ENCODE measurements at regions not wholly inside any gene's neighbourhood (a gene's known extent, or its start where the extent isn't known, plus 50 kb on each side); places are given as distances from the start of the nearest gene placed in this dataset.
"Not testable (repeated sequence)": the region's sequence is repeated elsewhere in the genome, so short reads cannot be mapped to it uniquely, and the experiment has no call there.

DNA sequence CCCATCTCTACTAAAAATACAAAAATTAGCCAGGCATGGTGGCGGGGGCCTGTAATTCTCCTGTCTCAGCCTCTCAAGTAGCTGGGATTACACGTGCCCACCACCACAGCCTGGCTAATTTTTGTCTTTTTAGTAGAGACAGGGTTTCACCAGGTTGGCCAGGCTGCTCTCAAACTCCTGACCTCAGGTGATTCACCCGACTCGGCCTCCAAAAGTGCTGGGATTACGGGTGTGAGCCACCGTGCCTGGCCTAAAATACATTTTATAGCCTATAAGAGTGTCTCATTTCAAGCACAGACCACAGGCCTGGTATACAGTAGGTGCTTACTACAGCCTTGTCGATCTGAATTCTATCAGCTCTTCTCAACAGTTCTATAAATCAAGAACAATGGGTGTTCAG, 139.5 kb upstream of the USP29 start:
- not testable (repeated sequence) for H3K36me3 ChIP-seq (ENCODE audit: control insufficient read depth, insufficient read depth, low read length); H3K9ac ChIP-seq (ENCODE audit: low read length); H3K27ac ChIP-seq (ENCODE audit: low read depth, low read length); H3K4me3 ChIP-seq (ENCODE audit: low read depth, low read length); H3K27me3 ChIP-seq (ENCODE audit: control insufficient read depth, insufficient read depth, low read length); H3K4me1 ChIP-seq (ENCODE audit: control insufficient read depth, insufficient read depth, low read length)
- H3K9me3 ChIP-seq (ENCODE audit: control insufficient read depth, insufficient read depth, low read depth, low read length), result peaks cover 59% of the 10 kb centered on the region

DNA sequence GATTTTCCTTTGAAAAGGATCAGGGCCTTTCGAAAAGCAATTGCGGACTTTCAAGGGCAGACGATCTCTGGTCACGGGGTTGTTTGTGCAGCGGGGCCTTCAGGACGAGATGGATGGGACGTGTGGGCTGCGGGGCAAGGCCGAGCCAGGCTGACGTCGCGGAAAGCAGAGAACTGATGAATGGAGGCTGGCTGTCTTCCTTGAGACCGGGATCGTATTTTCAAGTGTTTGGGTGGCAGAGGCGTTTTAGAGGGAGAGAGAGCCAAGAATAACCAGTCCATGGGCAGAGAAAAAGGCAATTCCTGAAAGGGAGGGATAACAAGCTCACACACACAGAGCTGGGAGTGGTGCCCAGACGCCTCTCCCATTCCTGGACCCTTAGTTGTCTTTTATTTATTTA, 138.9 kb upstream of the USP29 start:
- Histone ChIP-seq H3K9me3 (ENCODE audit: control insufficient read depth, insufficient read depth, low read depth, low read length) (peaks cover 65% of the 10 kb centered on the region), H3K9ac (ENCODE audit: low read length) (no peak overlapping the region), H3K27ac (ENCODE audit: low read depth, low read length) (no peak overlapping the region), H3K4me3 (ENCODE audit: low read depth, low read length) (no peak overlapping the region), H3K4me1 (ENCODE audit: control insufficient read depth, insufficient read depth, low read length) (no peaks in the 10 kb centered on the region), H3K36me3 (ENCODE audit: control insufficient read depth, insufficient read depth, low read length) (no peaks in the 10 kb centered on the region), H3K27me3 (ENCODE audit: control insufficient read depth, insufficient read depth, low read length) (no peaks in the 10 kb centered on the region)

DNA sequence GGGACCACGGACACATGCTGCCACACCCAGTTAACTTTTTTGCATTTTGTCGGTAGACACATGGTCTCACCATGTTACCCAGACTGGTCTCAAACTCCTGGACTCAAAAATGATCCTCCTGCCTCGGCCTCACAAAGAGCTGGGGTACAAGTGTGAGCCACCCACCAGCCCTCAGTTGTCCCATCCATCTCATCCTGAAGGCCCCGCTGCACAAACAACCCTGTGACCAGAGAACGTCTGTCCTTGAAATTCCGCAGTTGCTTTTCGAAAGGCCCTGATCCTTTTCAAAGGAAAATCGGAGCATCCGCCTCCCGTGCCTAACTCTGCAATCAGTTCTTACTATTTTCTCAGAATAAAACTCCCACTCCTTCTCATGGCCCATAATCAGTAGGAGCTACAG, 138.3 kb upstream of the USP29 start:
- not testable (repeated sequence) for H3K4me1 ChIP-seq (ENCODE audit: control insufficient read depth, insufficient read depth, low read length); H3K27me3 ChIP-seq (ENCODE audit: control insufficient read depth, insufficient read depth, low read length); H3K36me3 ChIP-seq (ENCODE audit: control insufficient read depth, insufficient read depth, low read length); H3K27ac ChIP-seq (ENCODE audit: low read depth, low read length); H3K4me3 ChIP-seq (ENCODE audit: low read depth, low read length); H3K9ac ChIP-seq (ENCODE audit: low read length)
- H3K9me3 ChIP-seq (ENCODE audit: control insufficient read depth, insufficient read depth, low read depth, low read length), result peaks cover 71% of the 10 kb centered on the region

DNA sequence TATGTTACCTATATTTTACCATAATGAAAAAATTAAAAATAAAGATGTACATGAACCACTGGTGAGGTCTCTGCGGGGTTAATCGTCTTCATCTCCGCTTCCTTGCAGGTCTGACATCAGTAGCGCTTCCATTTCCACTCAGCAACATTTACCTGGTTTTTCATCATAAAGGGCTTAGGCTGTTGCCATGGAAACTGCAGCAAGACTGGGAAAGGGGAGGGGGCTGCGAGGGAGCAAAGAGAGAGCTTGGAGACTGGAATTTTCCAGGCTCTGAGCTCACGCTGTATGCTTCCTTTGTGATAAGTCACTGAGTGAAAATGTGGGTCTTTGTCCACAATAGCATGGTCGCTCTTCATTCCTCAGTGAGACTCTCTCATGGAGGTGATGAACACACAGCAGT, 136.6 kb upstream of the USP29 start:
- no peaks in the 10 kb centered on the region for H3K27me3 ChIP-seq (ENCODE audit: control insufficient read depth, insufficient read depth, low read length)
- H3K27ac ChIP-seq (ENCODE audit: low read depth, low read length), result no peak overlapping the region
- no peaks in the 10 kb centered on the region for H3K4me1 ChIP-seq (ENCODE audit: control insufficient read depth, insufficient read depth, low read length)
- no peaks in the 10 kb centered on the region for H3K36me3 ChIP-seq (ENCODE audit: control insufficient read depth, insufficient read depth, low read length)
- peaks cover 71% of the 10 kb centered on the region for H3K9me3 ChIP-seq (ENCODE audit: control insufficient read depth, insufficient read depth, low read depth, low read length)
- no peak overlapping the region for H3K9ac ChIP-seq (ENCODE audit: low read length)
- H3K4me3 ChIP-seq (ENCODE audit: low read depth, low read length), result no peak overlapping the region

DNA sequence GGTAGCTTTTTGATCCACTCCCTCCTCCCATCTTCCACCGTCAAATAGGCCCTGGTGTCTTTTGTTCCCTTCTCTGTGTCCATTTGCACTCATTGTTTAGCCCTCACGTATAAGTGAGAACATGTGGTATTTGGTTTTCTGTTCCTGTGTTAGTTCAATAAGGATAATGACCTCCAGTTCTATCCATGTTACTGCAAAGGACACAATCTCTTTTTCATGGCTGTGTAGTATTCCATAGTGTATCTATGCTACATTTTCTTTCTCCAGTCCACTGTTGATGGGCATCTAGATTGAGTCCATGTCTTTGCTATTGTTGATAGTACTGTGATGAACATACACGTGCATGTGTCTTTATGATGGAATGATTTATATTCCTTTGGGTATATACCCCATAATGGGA, 136.0 kb upstream of the USP29 start:
- Histone ChIP-seq H3K4me1 (ENCODE audit: control insufficient read depth, insufficient read depth, low read length) (no peaks in the 10 kb centered on the region), H3K27me3 (ENCODE audit: control insufficient read depth, insufficient read depth, low read length) (no peaks in the 10 kb centered on the region), H3K36me3 (ENCODE audit: control insufficient read depth, insufficient read depth, low read length) (no peaks in the 10 kb centered on the region), H3K9ac (ENCODE audit: low read length) (no peak overlapping the region), H3K27ac (ENCODE audit: low read depth, low read length) (no peak overlapping the region), H3K9me3 (ENCODE audit: control insufficient read depth, insufficient read depth, low read depth, low read length) (peaks cover 70% of the 10 kb centered on the region), H3K4me3 (ENCODE audit: low read depth, low read length) (no peak overlapping the region)

DNA sequence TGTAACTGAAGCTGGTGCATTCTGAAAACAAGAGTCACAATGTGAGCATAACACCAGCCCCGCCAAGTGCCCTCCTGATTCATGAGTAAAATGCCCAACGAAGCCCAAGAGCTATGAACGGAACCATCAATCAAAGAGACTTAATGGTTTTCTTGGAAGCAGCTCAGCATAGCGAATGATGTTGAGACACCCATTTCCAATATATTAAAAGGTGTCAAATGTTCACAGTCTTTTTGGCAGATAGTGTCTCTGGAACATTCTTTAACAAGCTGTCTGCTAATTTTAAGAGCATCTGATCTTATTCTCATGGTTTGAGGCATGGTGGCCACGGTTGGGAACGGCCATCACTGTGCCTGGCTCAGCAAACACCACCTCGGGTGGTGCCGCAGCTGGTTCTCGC, 133.4 kb upstream of the USP29 start:
- no peak overlapping the region for H3K4me3 ChIP-seq (ENCODE audit: low read depth, low read length)
- H3K4me1 ChIP-seq (ENCODE audit: control insufficient read depth, insufficient read depth, low read length), result no peaks in the 10 kb centered on the region
- H3K27me3 ChIP-seq (ENCODE audit: control insufficient read depth, insufficient read depth, low read length), result no peaks in the 10 kb centered on the region
- peaks cover 67% of the 10 kb centered on the region for H3K9me3 ChIP-seq (ENCODE audit: control insufficient read depth, insufficient read depth, low read depth, low read length)
- H3K9ac ChIP-seq (ENCODE audit: low read length), result no peak overlapping the region
- no peak overlapping the region for H3K27ac ChIP-seq (ENCODE audit: low read depth, low read length)
- H3K36me3 ChIP-seq (ENCODE audit: control insufficient read depth, insufficient read depth, low read length), result no peaks in the 10 kb centered on the region

DNA sequence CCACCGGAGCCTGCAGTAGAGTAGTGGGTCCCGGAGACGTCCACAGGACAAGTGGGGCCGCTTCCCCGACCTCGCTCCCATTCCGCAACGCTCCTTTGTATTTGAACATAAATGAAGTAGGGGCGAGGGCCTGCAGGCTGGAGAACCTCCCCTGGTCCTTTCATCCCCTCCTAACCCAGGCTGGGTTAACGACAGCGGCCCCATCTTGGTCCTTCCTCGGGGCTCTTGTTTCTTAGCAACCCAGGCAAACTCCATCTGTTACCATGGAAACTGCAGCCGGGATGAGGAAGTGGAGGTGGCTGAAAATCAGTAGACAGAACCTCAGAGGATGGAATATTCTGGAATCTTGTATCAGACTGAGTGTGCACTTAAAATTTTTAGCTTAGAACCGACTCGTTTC, 132.6 kb upstream of the USP29 start:
- H3K9me3 ChIP-seq (ENCODE audit: control insufficient read depth, insufficient read depth, low read depth, low read length), result peaks cover 67% of the 10 kb centered on the region
- no peak overlapping the region for H3K4me3 ChIP-seq (ENCODE audit: low read depth, low read length)
- H3K4me1 ChIP-seq (ENCODE audit: control insufficient read depth, insufficient read depth, low read length), result no peaks in the 10 kb centered on the region
- H3K36me3 ChIP-seq (ENCODE audit: control insufficient read depth, insufficient read depth, low read length), result no peaks in the 10 kb centered on the region
- no peaks in the 10 kb centered on the region for H3K27me3 ChIP-seq (ENCODE audit: control insufficient read depth, insufficient read depth, low read length)
- H3K9ac ChIP-seq (ENCODE audit: low read length), result no peak overlapping the region
- no peak overlapping the region for H3K27ac ChIP-seq (ENCODE audit: low read depth, low read length)

DNA sequence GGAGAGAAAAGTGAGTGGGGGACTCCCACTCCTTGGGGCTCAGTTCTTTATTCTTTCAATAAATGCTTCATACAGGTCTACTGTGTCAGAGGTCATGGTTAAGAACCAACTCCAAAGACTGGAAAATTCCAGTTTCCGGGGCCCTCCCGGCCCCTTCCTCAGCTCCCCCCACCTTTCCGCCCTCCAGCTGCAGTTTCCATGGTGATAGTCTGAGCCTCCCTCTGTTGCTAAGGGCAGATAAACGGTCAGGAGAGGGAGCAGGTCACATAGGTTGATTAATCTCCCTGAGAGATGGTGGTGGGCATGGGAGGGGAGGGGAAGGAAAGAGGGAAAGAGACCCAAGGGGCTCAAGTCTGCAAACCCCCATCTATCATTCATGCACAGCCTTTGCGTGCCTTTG, 131.5 kb upstream of the USP29 start:
- H3K27me3 ChIP-seq (ENCODE audit: control insufficient read depth, insufficient read depth, low read length), result no peaks in the 10 kb centered on the region
- no peak overlapping the region for H3K27ac ChIP-seq (ENCODE audit: low read depth, low read length)
- no peaks in the 10 kb centered on the region for H3K4me1 ChIP-seq (ENCODE audit: control insufficient read depth, insufficient read depth, low read length)
- no peak overlapping the region for H3K9ac ChIP-seq (ENCODE audit: low read length)
- no peaks in the 10 kb centered on the region for H3K36me3 ChIP-seq (ENCODE audit: control insufficient read depth, insufficient read depth, low read length)
- peaks cover 73% of the 10 kb centered on the region for H3K9me3 ChIP-seq (ENCODE audit: control insufficient read depth, insufficient read depth, low read depth, low read length)
- H3K4me3 ChIP-seq (ENCODE audit: low read depth, low read length), result no peak overlapping the region

DNA sequence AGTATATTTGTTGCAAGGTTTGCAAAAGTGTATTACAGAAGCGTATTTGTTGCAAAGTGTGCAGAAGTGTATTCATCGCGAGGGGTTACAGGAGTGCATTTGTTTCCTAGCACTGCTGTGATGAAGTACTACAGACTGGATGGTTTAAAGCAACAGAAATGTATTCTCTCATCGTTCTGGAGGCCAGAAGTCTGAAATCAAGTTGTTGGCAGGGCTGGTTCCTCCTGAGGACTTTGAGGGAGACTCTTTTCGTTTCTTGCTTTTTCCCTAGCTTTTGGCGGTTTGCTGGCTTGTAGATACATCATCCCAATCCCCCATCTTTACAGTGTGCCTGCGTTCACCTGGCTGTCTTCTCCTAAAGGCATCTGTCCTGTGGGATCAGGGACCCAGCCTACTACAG, 127.9 kb upstream of the USP29 start:
- Histone ChIP-seq H3K27ac (ENCODE audit: low read depth, low read length) (no peak overlapping the region), H3K4me1 (ENCODE audit: control insufficient read depth, insufficient read depth, low read length) (no peaks in the 10 kb centered on the region), H3K36me3 (ENCODE audit: control insufficient read depth, insufficient read depth, low read length) (no peaks in the 10 kb centered on the region), H3K9me3 (ENCODE audit: control insufficient read depth, insufficient read depth, low read depth, low read length) (peaks cover 62% of the 10 kb centered on the region), H3K9ac (ENCODE audit: low read length) (no peak overlapping the region), H3K4me3 (ENCODE audit: low read depth, low read length) (no peak overlapping the region), H3K27me3 (ENCODE audit: control insufficient read depth, insufficient read depth, low read length) (no peaks in the 10 kb centered on the region; the same call in 1 of the 2 replicates)

DNA sequence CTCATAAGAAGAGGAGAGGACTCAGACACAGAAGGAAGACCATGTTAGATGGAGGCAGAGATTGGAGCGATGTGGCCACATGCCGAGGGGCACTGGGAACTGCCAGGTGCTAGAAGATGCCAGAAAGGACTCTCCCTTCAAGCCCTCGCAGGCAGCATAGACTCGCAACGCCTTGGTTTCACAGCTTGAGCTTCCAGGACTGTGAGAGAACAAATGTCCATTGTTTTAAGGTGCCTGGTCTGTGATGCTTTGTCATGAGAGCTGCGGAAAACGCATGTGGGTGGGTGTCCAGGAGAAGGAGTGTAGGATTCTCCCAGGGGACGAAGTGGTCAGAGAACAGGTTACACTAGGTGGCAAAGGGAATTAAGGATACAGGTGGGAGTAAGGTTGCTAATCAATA, 125.9 kb upstream of the USP29 start:
- no peak overlapping the region for H3K27ac ChIP-seq (ENCODE audit: low read depth, low read length)
- H3K4me3 ChIP-seq (ENCODE audit: low read depth, low read length), result no peak overlapping the region
- H3K27me3 ChIP-seq (ENCODE audit: control insufficient read depth, insufficient read depth, low read length), result no peaks in the 10 kb centered on the region; the same call in 1 of the 2 replicates
- H3K36me3 ChIP-seq (ENCODE audit: control insufficient read depth, insufficient read depth, low read length), result no peaks in the 10 kb centered on the region
- H3K9ac ChIP-seq (ENCODE audit: low read length), result no peak overlapping the region
- no peaks in the 10 kb centered on the region for H3K4me1 ChIP-seq (ENCODE audit: control insufficient read depth, insufficient read depth, low read length)
- peaks cover 51% of the 10 kb centered on the region for H3K9me3 ChIP-seq (ENCODE audit: control insufficient read depth, insufficient read depth, low read depth, low read length)

DNA sequence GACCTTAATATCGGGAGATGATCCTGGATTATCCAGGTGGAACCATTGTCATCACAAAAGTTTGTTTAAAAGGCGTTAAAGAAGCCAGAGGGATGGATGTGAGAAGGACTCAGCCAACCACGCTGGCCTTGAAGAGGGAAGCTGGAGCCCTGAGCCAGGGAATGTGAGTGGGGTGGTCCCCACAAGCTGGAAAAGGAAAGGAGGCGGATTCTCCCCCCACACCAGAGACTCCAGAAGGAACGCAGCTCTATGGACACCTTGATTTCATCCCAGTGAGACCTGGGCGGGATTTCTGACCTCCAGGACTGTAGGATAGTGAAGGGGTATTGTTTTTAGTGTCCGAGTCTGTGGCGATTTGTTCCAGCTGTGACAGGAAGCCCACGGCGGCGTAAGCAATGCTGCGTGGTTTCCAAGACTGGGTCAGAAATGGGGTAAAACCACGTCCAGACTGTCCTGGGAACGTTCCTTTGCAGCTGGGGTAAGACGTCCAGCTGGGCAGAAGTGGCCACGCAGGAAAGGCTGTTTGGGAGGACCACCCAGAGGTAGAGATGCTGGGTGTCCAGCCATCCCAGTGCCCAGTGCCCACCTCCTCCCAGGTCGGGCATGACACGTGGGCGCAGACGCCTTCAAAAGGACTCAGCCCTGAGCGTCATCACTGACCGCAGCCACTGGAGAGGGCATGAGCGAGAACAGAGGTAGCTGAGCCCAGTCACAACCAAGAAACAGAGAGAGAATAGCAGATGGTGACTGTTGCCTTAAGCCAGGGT, 125.4 kb upstream of the USP29 start:
- H3K9ac ChIP-seq (ENCODE audit: low read length), result no peak overlapping the region
- H3K4me3 ChIP-seq (ENCODE audit: low read depth, low read length), result no peak overlapping the region
- no peaks in the 10 kb centered on the region; the same call in 1 of the 2 replicates for H3K27me3 ChIP-seq (ENCODE audit: control insufficient read depth, insufficient read depth, low read length)
- no peaks in the 10 kb centered on the region for H3K36me3 ChIP-seq (ENCODE audit: control insufficient read depth, insufficient read depth, low read length)
- H3K27ac ChIP-seq (ENCODE audit: low read depth, low read length), result no peak overlapping the region
- H3K4me1 ChIP-seq (ENCODE audit: control insufficient read depth, insufficient read depth, low read length), result no peaks in the 10 kb centered on the region
- H3K9me3 ChIP-seq (ENCODE audit: control insufficient read depth, insufficient read depth, low read depth, low read length), result peaks cover 48% of the 10 kb centered on the region

Data from HUES6 (cell line).